H1 (cell line): ENCODE measurements at regions not wholly inside any gene's neighbourhood (a gene's known extent, or its start where the extent isn't known, plus 50 kb on each side); places are given as distances from the start of the nearest gene placed in this dataset.

Experiments
- CTCF ChIA-PET: fragments of 300-600 bp; sonication (Branson Sonifier 250); formaldehyde crosslinking; loops from one replicate; lab custom pipeline; 2021; ENCODE audit not compliant: partially characterized antibody; lab: Charles Lee
- POLR2A ChIA-PET: fragments of 300-600 bp; sonication (Branson Sonifier 250); formaldehyde crosslinking; loops from one replicate; lab custom pipeline; 2021; ENCODE audit warnings: inconsistent platforms; ENCODE audit not compliant: partially characterized antibody; lab: Charles Lee
- DNase-seq, 2 experiments: peaks; one replicate each; pipeline versions ENCODE4 v3.0.0 to v3.0.0-alpha.2; 2010 to 2022; ENCODE audit warnings: low spot score in 2 of 2, low read depth in 1 of 2, mixed read lengths in 1 of 2
- FAIRE-seq: peaks from 2 replicates; lab custom pipeline; 2011; peaks lifted over from hg19 to GRCh38; lab: Jason Lieb, UNC
- H2AFZ ChIP-seq: 2 replicates; pipeline ENCODE4 v1.8.1; 2012; ENCODE audit warnings: low read length, inconsistent platforms
- H2AK5ac ChIP-seq: 2 replicates; pipeline ENCODE4 v1.6.1; 2013; ENCODE audit warnings: low read depth, low read length
- H2BK120ac ChIP-seq: replicated peaks from 2 replicates; pipeline ENCODE3; 2013; ENCODE audit warnings: low read depth, low read length, inconsistent platforms
- H2BK12ac ChIP-seq: 2 replicates; pipeline ENCODE4 v1.6.1; 2013; ENCODE audit warnings: low read depth, low read length
- H2BK15ac ChIP-seq: 2 replicates; pipeline ENCODE4 v1.6.1; 2013; ENCODE audit warnings: low read length
- H2BK20ac ChIP-seq: 2 replicates; pipeline ENCODE4 v1.6.1; 2013; ENCODE audit warnings: low read length
- H2BK5ac ChIP-seq: 2 replicates; pipeline ENCODE4 v1.6.1; 2013; ENCODE audit warnings: low read depth, low read length
- H3K14ac ChIP-seq: 2 replicates; pipeline ENCODE4 v1.6.1; 2013; ENCODE audit warnings: inconsistent platforms; ENCODE audit not compliant: insufficient read length
- H3K18ac ChIP-seq: 2 replicates; pipeline ENCODE4 v1.6.1; 2013; ENCODE audit warnings: low read length; ENCODE audit errors: extremely low read depth
- H3K23ac ChIP-seq: 2 replicates; pipeline ENCODE4 v1.6.1; 2013; ENCODE audit warnings: inconsistent platforms; ENCODE audit not compliant: insufficient read length
- H3K23me2 ChIP-seq: 2 replicates; pipeline ENCODE4 v1.6.1; 2013; ENCODE audit warnings: low read depth, low read length
- H3K27ac ChIP-seq: 2 replicates; pipeline ENCODE4 v1.6.1; 2011; ENCODE audit warnings: low read depth, low read length, inconsistent platforms
- H3K27me3 ChIP-seq, 4 experiments: replicated peaks in 1 of 4; 1 replicate in 1 of 4; 2 replicates in 3 of 4; pipeline versions ENCODE4 v1.6.1 to v1.8.1; 2011 to 2013; ENCODE audit warnings: low read length in 3 of 4, mild to moderate bottlenecking in 3 of 4, inconsistent platforms in 2 of 4, mixed read lengths in 2 of 4, moderate library complexity in 1 of 4; ENCODE audit not compliant: control insufficient read depth in 3 of 4, insufficient read depth in 3 of 4; ENCODE audit errors: extremely low read depth in 1 of 4
- H3K36me3 ChIP-seq, 4 experiments: 2 replicates each; pipeline versions ENCODE4 v1.6.1 to v1.8.1; 2011 to 2013; ENCODE audit warnings: mild to moderate bottlenecking in 4 of 4, low read length in 3 of 4, moderate library complexity in 2 of 4, control low read depth in 1 of 4, inconsistent platforms in 1 of 4; ENCODE audit not compliant: insufficient read depth in 4 of 4, control insufficient read depth in 2 of 4
- H3K4ac ChIP-seq: replicated peaks from 2 replicates; pipeline ENCODE3; 2013; ENCODE audit warnings: low read length, low read depth, mixed read lengths, inconsistent platforms; ENCODE audit not compliant: insufficient read length
- H3K4me1 ChIP-seq, 4 experiments: replicated peaks in 1 of 4; 1 replicate in 1 of 4; 2 replicates in 3 of 4; pipeline versions ENCODE4 v1.6.1 to v1.8.1; 2011 to 2013; ENCODE audit warnings: low read length in 3 of 4, inconsistent platforms in 2 of 4, mixed read lengths in 1 of 4; ENCODE audit not compliant: insufficient read depth in 4 of 4, control insufficient read depth in 3 of 4
- H3K4me2 ChIP-seq, 2 experiments: 2 replicates each; pipeline versions ENCODE4 v1.6.1 to v1.8.1; 2011 to 2013; ENCODE audit warnings: low read depth in 2 of 2, low read length in 2 of 2, control low read depth in 1 of 2, inconsistent platforms in 1 of 2, mild to moderate bottlenecking in 1 of 2; ENCODE audit not compliant: insufficient read depth in 1 of 2
- H3K4me3 ChIP-seq, 4 experiments: fragments of 200-600, 300-600 bp in 1 of 4; sonication (generic), shearing (Covaris generic), sonication (Bioruptor Twin) in 1 of 4; 2 replicates each; pipeline versions ENCODE4 v1.5.1 to v1.8.1; 2011 to 2016; ENCODE audit warnings: low read length in 4 of 4, low read depth in 3 of 4, control low read depth in 2 of 4, inconsistent platforms in 2 of 4, mild to moderate bottlenecking in 2 of 4, mixed read lengths in 1 of 4, moderate library complexity in 1 of 4; ENCODE audit not compliant: insufficient read depth in 2 of 4; ENCODE audit errors: extremely low read depth in 1 of 4
- H3K56ac ChIP-seq: replicated peaks from 2 replicates; pipeline ENCODE3; 2013; ENCODE audit warnings: low read depth, mild to moderate bottlenecking, mixed read lengths, low read length, inconsistent platforms; ENCODE audit not compliant: insufficient read length
- H3K79me1 ChIP-seq: 2 replicates; pipeline ENCODE4 v1.6.1; 2013; ENCODE audit warnings: low read depth, low read length, control low read depth
- H3K79me2 ChIP-seq, 2 experiments: 2 replicates each; pipeline versions ENCODE4 v1.6.1 to v1.8.1; 2012 to 2013; ENCODE audit warnings: low read length in 2 of 2, mild to moderate bottlenecking in 2 of 2, inconsistent platforms in 1 of 2; ENCODE audit not compliant: insufficient read depth in 2 of 2, control insufficient read depth in 1 of 2
- H3K9ac ChIP-seq, 4 experiments: replicated peaks in 1 of 4; 1 replicate in 1 of 4; 2 replicates in 3 of 4; pipeline versions ENCODE4 v1.6.1 to v1.8.1; 2011 to 2013; ENCODE audit warnings: low read depth in 3 of 4, low read length in 3 of 4, control low read depth in 2 of 4, mild to moderate bottlenecking in 2 of 4, moderate library complexity in 2 of 4, inconsistent platforms in 1 of 4; ENCODE audit errors: extremely low read depth in 1 of 4
- H3K9me3 ChIP-seq, 2 experiments: 2 replicates each; pipeline versions ENCODE4 v1.6.1 to v1.8.1; 2012 to 2013; ENCODE audit warnings: mild to moderate bottlenecking in 2 of 2, moderate library complexity in 2 of 2, control low read depth in 1 of 2, inconsistent platforms in 1 of 2, low read depth in 1 of 2, low read length in 1 of 2, mixed read lengths in 1 of 2; ENCODE audit not compliant: insufficient read depth in 2 of 2
- H4K20me1 ChIP-seq, 2 experiments: replicated peaks in 1 of 2; 2 replicates each; pipeline versions ENCODE3 to v1.8.1; 2011 to 2013; ENCODE audit warnings: inconsistent platforms in 2 of 2, low read length in 2 of 2, mild to moderate bottlenecking in 1 of 2; ENCODE audit not compliant: insufficient read depth in 2 of 2, control insufficient read depth in 1 of 2
- H4K5ac ChIP-seq: 2 replicates; pipeline ENCODE4 v1.6.1; 2013; ENCODE audit warnings: low read length, low read depth, mixed read lengths, inconsistent platforms; ENCODE audit not compliant: insufficient read length
- H4K8ac ChIP-seq: 2 replicates; pipeline ENCODE4 v1.8.0; 2013; ENCODE audit warnings: mild to moderate bottlenecking, moderate library complexity, low read length, inconsistent platforms; ENCODE audit not compliant: insufficient read depth; ENCODE audit errors: extremely low read depth
- H4K91ac ChIP-seq: replicated peaks from 2 replicates; pipeline ENCODE3; 2013; ENCODE audit warnings: low read length, mixed read lengths, inconsistent platforms; ENCODE audit not compliant: insufficient read length
- CHD1 ChIP-seq: IDR thresholded peaks from 2 replicates; pipeline ENCODE4 v1.6.1; 2012; ENCODE audit warnings: low read depth, low read length, improper control_type of control experiment
- CHD2 ChIP-seq: IDR thresholded peaks from 2 replicates; pipeline ENCODE4 v1.6.1; 2012; ENCODE audit warnings: low read length, improper control_type of control experiment
- CTBP2 ChIP-seq: IDR thresholded peaks from 2 replicates; pipeline ENCODE4 v1.7.0; 2011; ENCODE audit warnings: borderline replicate concordance, mild to moderate bottlenecking, moderate library complexity, mixed read lengths, low read length; ENCODE audit not compliant: insufficient read depth, insufficient read length
- EGR1 ChIP-seq: IDR thresholded peaks from 2 replicates; pipeline ENCODE4 v1.6.1; 2011; ENCODE audit warnings: low read depth, low read length, borderline replicate concordance
- GTF2F1 ChIP-seq: IDR thresholded peaks from 2 replicates; pipeline ENCODE4 v1.6.1; 2012; ENCODE audit warnings: low read depth, low read length, improper control_type of control experiment, borderline replicate concordance
- HDAC2 ChIP-seq, 2 experiments: fragments of 300-600 bp in 1 of 2; sonication (generic) in 1 of 2; IDR thresholded peaks; 2 replicates each; pipeline ENCODE4 v1.6.1; 2011 to 2012; ENCODE audit warnings: low read depth in 2 of 2, low read length in 2 of 2, mild to moderate bottlenecking in 2 of 2, moderate library complexity in 2 of 2, borderline replicate concordance in 1 of 2, inconsistent platforms in 1 of 2
- POU5F1 ChIP-seq: IDR thresholded peaks from 2 replicates; pipeline ENCODE4 v1.6.1; 2011; ENCODE audit warnings: low read depth, mild to moderate bottlenecking, low read length, moderate library complexity
- RBBP5 ChIP-seq: IDR thresholded peaks from 2 replicates; pipeline ENCODE4 v1.7.1; 2012; ENCODE audit warnings: low read depth, mild to moderate bottlenecking, inconsistent platforms, low read length, moderate library complexity, borderline replicate concordance
- RFX5 ChIP-seq: IDR thresholded peaks from 2 replicates; pipeline ENCODE4 v1.6.1; 2011; ENCODE audit warnings: low read depth, low read length, improper control_type of control experiment, borderline replicate concordance
- RXRA ChIP-seq: IDR thresholded peaks from 2 replicates; pipeline ENCODE4 v1.6.1; 2011; ENCODE audit warnings: low read depth, mild to moderate bottlenecking, low read length, moderate library complexity; ENCODE audit not compliant: insufficient read depth
- SIN3A ChIP-seq, 2 experiments: IDR thresholded peaks in 1 of 2; conservative IDR thresholded peaks in 1 of 2; 2 replicates each; pipeline ENCODE4 v1.6.1; 2011 to 2012; ENCODE audit warnings: low read length in 2 of 2, improper control_type of control experiment in 1 of 2, low read depth in 1 of 2, mild to moderate bottlenecking in 1 of 2
- ZNF274 ChIP-seq: IDR thresholded peaks from 2 replicates; pipeline ENCODE4 v1.7.0; 2012; ENCODE audit warnings: low read length, borderline replicate concordance; ENCODE audit errors: extremely low read depth
- WGBS, 2 experiments: shearing (Covaris generic) in 1 of 2; methylation state at CpG; one replicate each; pipeline versions ENCODE4 v1.1.6 to v1.1.7; 2013 to 2015; ENCODE audit warnings: low lambda C conversion rate in 2 of 2, mixed read lengths in 2 of 2, inconsistent platforms in 1 of 2, low coverage in 1 of 2, missing lambda C conversion rate in 1 of 2; ENCODE audit not compliant: insufficient replicate concordance in 2 of 2, insufficient coverage in 1 of 2, insufficient read length in 1 of 2; ENCODE audit errors: extremely low coverage in 1 of 2, missing lambda C conversion rate in 1 of 2; 5-methylcytosine and 5-hydroxymethylcytosine counted together

DNA sequence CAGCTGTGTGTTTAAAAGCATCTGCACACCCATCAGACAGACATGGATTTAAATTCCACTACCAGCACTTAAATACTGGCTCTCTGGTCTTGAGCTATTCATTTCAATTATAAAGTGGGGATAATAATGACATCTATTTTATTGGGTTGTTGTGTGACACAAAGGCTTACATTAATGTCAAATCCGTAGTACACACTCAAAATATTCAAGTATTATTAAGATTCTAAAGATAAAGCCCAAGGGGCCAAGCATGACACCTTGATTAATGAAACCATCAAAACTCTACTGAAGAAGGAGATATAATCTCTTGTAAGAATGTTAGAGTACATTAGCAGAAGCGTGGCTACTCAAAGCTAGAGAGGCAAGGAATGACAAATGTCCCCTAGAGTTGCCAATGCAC, 743.0 kb downstream of the KCTD16 start:
- H3K23me2 ChIP-seq = no peaks in the 10 kb centered on the region
- POLR2A ChIA-PET = no interaction called here
- DNase-seq = no peak
- no peak overlapping the region for H2AFZ ChIP-seq
- 86% methylated on average over 2 of the region's 2 CpGs; no CpG with 5 or more reads in 1 of the 2 experiments for WGBS, 2 experiments
- no peak overlapping the region for H2BK20ac ChIP-seq
- H4K91ac ChIP-seq = no peak overlapping the region
- no peaks in the 10 kb centered on the region for H3K4me1 ChIP-seq
- H2BK12ac ChIP-seq = no peak overlapping the region
- no peak overlapping the region for H3K9ac ChIP-seq
- H2BK120ac ChIP-seq = no peak overlapping the region
- no peaks in the 10 kb centered on the region for H4K20me1 ChIP-seq
- H3K79me2 ChIP-seq = no peaks in the 10 kb centered on the region
- H2AK5ac ChIP-seq = no peak overlapping the region
- no peak overlapping the region for H3K23ac ChIP-seq
- no peak for FAIRE-seq
- CTCF ChIA-PET = no interaction called here
- no peak overlapping the region for H2BK5ac ChIP-seq
- H4K5ac ChIP-seq = no peak overlapping the region
- H3K4ac ChIP-seq = no peak overlapping the region
- TF ChIP-seq RXRA (no peak), GTF2F1 (no peak), POU5F1 (no peak), CHD1 (no peak), EGR1 (no peak), RFX5 (no peak), HDAC2 (IDR thresholded peaks at IDR 0.05; ENCODE audit: borderline replicate concordance in 1 of 2, low read depth in 2 of 2, low read length in 2 of 2) (no peak), SIN3A (conservative IDR thresholded peaks at IDR 0.05 in 1 of 2, IDR thresholded peaks at IDR 0.05 in 1 of 2; ENCODE audit: low read depth in 1 of 2, low read length in 2 of 2) (no peak), CTBP2 (no peak), RBBP5 (no peak), ZNF274 (no peak), CHD2 (no peak)
- no peaks in the 10 kb centered on the region for H3K9me3 ChIP-seq
- no peaks in the 10 kb centered on the region for H3K36me3 ChIP-seq
- H3K27ac ChIP-seq = no peak overlapping the region
- H3K14ac ChIP-seq = no peak overlapping the region
- H3K4me3 ChIP-seq = no peak overlapping the region
- H3K56ac ChIP-seq = no peak overlapping the region
- no peaks in the 10 kb centered on the region for H3K27me3 ChIP-seq
- no peak overlapping the region for H3K18ac ChIP-seq
- no peak overlapping the region for H2BK15ac ChIP-seq
- H3K79me1 ChIP-seq = no peaks in the 10 kb centered on the region
- H3K4me2 ChIP-seq = no peak overlapping the region
- H4K8ac ChIP-seq = no peak overlapping the region
